22Rv1 (cell line): ENCODE measurements at regions not wholly inside any gene's neighbourhood (a gene's known extent, or its start where the extent isn't known, plus 50 kb on each side); places are given as distances from the start of the nearest gene placed in this dataset.
A peak's percentile ranks its signal among the peaks of the same experiment; 100 is the strongest.

Experiments
- H3K27ac ChIP-seq: fragments of 450-650 bp; 2 replicates; pipeline ENCODE4 v1.5.1; 2017
- ZFX ChIP-seq: fragments of 450-650 bp; IDR thresholded peaks from 2 replicates; pipeline ENCODE4 v1.6.1; 2017; ENCODE audit warnings: antibody characterized with exemption, borderline replicate concordance
- TF ChIP-seq, protein P1 (sequence below): fragments of 450-650 bp; IDR thresholded peaks from 2 replicates; pipeline ENCODE4 v1.5.1; 2017; ENCODE audit warnings: mild to moderate bottlenecking

DNA sequence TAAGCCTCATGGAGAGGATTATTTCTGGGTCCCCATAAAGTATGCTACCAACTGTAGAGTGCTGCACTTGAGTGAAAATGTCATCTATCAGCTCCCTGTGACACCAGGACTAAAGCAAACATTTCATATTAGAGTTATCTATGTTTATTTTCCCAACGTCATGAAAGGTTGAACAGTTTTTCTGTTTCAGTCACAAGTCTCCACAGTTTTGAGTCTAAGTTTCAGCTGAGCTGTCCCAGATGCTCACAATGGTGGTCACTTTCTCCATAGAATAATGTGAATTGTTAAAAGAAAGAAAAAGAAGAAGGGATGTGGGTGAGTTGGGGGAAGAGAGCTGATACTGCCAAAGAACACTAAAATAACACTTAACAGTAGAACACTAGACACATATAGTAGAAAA is 126.3 kb upstream of the C9orf72 start:
- TF ChIP-seq, protein P1, sequence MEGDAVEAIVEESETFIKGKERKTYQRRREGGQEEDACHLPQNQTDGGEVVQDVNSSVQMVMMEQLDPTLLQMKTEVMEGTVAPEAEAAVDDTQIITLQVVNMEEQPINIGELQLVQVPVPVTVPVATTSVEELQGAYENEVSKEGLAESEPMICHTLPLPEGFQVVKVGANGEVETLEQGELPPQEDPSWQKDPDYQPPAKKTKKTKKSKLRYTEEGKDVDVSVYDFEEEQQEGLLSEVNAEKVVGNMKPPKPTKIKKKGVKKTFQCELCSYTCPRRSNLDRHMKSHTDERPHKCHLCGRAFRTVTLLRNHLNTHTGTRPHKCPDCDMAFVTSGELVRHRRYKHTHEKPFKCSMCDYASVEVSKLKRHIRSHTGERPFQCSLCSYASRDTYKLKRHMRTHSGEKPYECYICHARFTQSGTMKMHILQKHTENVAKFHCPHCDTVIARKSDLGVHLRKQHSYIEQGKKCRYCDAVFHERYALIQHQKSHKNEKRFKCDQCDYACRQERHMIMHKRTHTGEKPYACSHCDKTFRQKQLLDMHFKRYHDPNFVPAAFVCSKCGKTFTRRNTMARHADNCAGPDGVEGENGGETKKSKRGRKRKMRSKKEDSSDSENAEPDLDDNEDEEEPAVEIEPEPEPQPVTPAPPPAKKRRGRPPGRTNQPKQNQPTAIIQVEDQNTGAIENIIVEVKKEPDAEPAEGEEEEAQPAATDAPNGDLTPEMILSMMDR, result no peak
- TF ChIP-seq ZFX, result no peak
- no peak overlapping the region for H3K27ac ChIP-seq

DNA sequence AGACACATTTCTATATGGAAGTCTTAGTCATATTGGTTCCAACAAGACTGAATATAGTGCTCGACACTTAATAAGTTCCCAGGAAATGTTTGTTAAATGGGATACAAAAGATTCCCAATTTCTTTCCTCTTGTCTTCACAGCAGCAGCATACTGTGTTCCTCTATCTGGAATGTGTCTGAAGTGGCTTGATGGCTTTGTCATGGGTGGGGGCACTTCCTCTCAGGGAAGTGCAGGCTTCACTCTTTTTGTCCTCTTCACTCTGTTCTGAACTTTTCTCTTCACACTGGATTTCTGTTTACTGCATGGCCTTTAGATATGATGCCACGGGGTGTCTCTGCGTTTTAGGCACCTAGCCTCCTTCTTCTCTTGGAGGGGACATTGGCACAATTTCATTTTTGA is 127.7 kb upstream of the C9orf72 start:
- H3K27ac ChIP-seq, result no peak overlapping the region
- TF ChIP-seq, protein P1, result no peak
- no peak for TF ChIP-seq ZFX

DNA sequence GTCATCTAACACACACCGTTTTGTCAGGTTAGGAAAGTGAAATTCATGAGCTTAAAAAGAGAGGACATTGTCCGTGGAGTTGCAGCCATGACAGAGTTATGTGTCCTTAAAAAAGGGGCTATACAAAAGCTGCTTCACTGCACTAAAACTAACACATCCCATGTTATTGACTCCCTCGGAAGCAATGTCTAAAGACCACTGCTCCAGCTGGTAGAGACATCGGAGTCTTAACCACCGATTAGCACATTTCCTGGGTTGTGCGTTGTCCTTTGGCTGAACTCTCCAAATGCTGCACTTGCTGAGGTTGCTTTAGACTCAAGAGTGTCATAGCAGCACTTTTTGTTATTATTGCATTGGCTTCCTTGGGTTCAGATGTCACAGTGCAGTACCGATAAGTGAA is 128.3 kb upstream of the C9orf72 start:
- H3K27ac ChIP-seq, result no peak overlapping the region
- TF ChIP-seq, protein P1, result no peak
- TF ChIP-seq ZFX, result no peak

DNA sequence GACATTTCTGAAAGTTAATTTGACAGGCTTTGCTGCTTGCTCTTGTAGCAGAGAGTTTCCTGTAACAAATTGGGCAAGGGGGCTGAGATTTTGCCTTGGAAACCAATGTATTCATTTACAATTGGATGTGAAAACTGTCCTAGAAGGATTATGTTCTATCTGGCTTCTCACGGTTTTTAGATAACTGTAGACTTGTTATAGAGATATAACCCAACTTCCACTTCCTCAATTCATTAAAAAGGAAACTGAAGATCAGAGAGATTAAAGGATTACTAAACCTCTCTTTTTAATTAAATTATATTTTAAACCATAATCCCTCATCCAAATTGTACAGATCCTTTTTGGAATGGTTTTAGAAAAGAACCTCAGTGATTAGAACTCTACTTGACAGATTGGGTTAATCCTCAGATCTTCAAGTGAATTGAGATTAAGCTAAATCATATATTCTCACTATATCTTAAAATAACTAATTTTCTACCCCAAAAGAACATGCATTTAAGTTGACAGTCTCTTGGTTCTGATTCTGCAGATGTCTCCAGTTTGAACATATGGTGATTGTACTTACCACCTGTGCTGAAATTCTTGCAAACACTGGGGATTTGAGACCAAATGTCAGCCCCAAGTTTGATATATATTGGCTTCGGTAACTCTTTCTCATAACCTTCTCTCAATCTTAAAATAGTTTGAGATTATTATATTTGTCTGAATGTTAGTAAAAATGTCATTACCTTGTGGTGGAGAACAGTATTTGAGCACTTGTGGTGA is 130.1 kb upstream of the C9orf72 start:
- no peak overlapping the region for H3K27ac ChIP-seq
- TF ChIP-seq, protein P1, result no peak
- no peak for TF ChIP-seq ZFX

DNA sequence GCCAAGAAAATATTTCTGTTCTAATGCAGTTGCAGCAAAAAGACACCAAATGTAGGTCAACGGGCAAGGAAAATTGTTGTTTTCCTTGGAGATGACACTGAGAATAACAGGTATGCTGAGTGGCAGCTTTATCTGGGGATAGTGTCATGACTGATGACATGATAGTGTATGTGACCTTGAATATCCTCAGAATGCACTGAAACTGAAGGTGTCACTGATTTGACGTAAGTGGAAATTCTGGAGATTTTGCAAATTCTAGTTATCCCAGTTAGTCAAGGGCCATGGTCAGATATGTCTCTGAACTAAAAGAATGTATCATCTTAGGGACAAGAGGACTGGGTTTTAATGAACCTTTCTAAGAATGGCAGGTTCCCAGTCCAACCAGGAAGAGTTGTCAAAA is 138.0 kb upstream of the C9orf72 start:
- TF ChIP-seq ZFX, result no peak
- TF ChIP-seq, protein P1, result no peak
- H3K27ac ChIP-seq, result no peak overlapping the region

DNA sequence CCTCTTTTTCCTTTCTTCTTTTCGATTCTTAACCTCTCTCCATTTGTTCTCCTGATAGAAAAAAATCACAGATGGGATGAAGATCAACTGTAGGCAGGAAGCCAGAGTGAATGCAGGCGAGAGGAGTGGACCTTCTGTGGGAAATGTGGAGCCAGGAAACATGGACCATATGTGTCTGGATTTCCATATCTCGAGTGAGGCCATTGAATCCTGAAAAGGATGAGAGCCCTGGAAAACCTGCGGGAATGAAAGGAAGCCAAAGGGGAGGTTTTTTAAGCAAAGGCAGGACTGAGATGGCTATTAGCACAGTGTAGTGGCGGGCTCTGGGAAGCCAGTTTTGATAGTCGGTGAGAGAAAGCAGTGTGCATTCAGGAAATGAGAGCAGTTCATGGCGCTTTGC is 139.5 kb upstream of the C9orf72 start:
- H3K27ac ChIP-seq, result no peak overlapping the region
- TF ChIP-seq, protein P1, result no peak
- no peak for TF ChIP-seq ZFX

DNA sequence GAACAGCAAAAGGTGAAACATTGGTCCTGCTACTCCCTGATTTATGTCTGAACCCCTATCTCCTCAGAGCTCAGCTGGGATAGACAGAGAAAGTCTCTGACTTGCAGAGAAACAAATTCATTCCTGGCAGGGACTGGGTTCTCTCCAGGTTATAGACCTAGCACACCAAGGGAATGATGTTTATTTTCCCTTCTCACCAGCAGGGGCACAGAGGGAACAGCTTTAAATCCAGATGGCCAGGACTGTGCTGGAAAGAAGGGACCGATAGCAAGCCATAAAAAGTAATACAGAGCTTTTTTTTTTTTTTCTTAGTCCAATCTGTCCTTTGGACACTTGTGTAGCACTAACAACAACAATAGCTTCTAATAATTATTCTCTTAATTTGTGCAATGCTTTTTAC is 141.1 kb upstream of the C9orf72 start:
- TF ChIP-seq ZFX, result no peak
- TF ChIP-seq, protein P1, result peak; percentile 32
- no peak overlapping the region for H3K27ac ChIP-seq
